ENCODE measurements at regions not wholly inside any gene's neighbourhood (a gene's known extent, or its start where the extent isn't known, plus 50 kb on each side); places are given as distances from the start of the nearest gene placed in this dataset.

- Mint-ChIP-seq H3K4me1 (ENCODE audit: low read depth, unreplicated experiment) (peaks cover 40% of the 10 kb centered on the region), H3K27ac (ENCODE audit: unreplicated experiment) (peak overlapping the region; percentile 66)
- TF ChIP-seq, protein P1, sequence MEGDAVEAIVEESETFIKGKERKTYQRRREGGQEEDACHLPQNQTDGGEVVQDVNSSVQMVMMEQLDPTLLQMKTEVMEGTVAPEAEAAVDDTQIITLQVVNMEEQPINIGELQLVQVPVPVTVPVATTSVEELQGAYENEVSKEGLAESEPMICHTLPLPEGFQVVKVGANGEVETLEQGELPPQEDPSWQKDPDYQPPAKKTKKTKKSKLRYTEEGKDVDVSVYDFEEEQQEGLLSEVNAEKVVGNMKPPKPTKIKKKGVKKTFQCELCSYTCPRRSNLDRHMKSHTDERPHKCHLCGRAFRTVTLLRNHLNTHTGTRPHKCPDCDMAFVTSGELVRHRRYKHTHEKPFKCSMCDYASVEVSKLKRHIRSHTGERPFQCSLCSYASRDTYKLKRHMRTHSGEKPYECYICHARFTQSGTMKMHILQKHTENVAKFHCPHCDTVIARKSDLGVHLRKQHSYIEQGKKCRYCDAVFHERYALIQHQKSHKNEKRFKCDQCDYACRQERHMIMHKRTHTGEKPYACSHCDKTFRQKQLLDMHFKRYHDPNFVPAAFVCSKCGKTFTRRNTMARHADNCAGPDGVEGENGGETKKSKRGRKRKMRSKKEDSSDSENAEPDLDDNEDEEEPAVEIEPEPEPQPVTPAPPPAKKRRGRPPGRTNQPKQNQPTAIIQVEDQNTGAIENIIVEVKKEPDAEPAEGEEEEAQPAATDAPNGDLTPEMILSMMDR (IDR thresholded peaks at IDR 0.05; ENCODE audit: unreplicated experiment): no peak
Observed at GRCh38 chr1:67570486-67571143, 114.4 kb upstream of the GADD45A start.

GRCh38 chr1:67571406-67571805 lies 113.6 kb upstream of the GADD45A start:
- peaks cover 40% of the 10 kb centered on the region for H3K4me1 Mint-ChIP-seq (ENCODE audit: low read depth, unreplicated experiment)

More at GRCh38 chr1:67570486-67571143, 114.4 kb upstream of the GADD45A start:
- peaks cover 2% of the 10 kb centered on the region for H3K9me3 Mint-ChIP-seq (ENCODE audit: low read depth, unreplicated experiment)
- DNase-seq: peak; percentile 35
- CTCF ChIA-PET: interaction anchor here (0.6 to 2.4 kb wide), 5 partner anchors 10 to 190 kb away, joined by 3 to 7 read pairs (median 5); partner anchors contain the start of gene GADD45A
- BruUV-seq (replicated peaks): no TSS peak
- H3K36me3 Mint-ChIP-seq (ENCODE audit: insufficient read depth, unreplicated experiment): no peaks in the 10 kb centered on the region
- no peak overlapping the region for H3K4me3 Mint-ChIP-seq (ENCODE audit: low read depth, unreplicated experiment)
- H3K27me3 Mint-ChIP-seq (ENCODE audit: unreplicated experiment): no peaks in the 10 kb centered on the region
- intact Hi-C loops (cut with micrococcal nuclease; ENCODE audit: unreplicated experiment): loop anchor here (2.0 kb wide), 1 partner anchor 112 kb away; no protein-coding TSS in a partner anchor

DNA sequence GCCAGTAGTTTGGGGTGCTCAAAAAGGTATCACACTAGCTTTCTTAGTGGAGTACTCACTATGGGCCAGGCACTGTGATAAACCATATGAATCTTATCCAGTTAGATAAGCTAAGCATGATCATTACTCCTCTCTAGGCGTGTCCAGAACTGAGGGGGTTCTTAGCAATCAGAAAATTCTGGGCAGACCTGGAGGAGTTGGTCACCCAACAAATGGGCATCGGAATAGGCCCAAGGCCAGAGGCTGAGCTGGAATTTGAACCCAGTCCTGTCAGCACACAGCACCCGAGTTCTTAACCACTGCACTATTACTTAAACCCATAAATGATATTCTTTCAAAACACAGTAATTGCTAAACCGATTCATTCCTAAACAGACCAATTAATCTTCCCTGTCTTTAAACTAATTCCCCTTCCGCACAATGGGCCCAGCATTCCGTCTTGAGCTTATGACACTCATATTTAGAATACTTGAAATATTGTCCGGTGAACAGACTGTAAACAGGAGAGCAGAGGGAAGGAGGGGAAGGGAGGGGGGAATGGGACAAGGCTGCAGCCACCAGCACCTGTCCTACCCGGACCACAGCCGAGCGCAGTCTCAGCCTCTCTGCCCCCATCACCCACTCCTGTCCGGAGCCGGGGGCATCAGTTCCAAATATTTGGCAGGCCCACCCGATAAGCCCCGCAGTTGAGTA lies 113.0 kb upstream of the GADD45A start:
- H3K27me3 Mint-ChIP-seq (ENCODE audit: unreplicated experiment): no peaks in the 10 kb centered on the region
- intact Hi-C loops (cut with micrococcal nuclease; ENCODE audit: unreplicated experiment): loop anchor here (2.0 kb wide), 1 partner anchor 111 kb away; no protein-coding TSS in a partner anchor
- CTCF ChIA-PET: interaction anchor here (0.7 to 1.3 kb wide), 3 partner anchors 114 to 188 kb away, joined by 3 to 5 read pairs (median 4); no protein-coding TSS in a partner anchor
- peaks cover 40% of the 10 kb centered on the region for H3K4me1 Mint-ChIP-seq (ENCODE audit: low read depth, unreplicated experiment)
- no TSS peak for BruUV-seq (replicated peaks)
- no peak overlapping the region for H3K27ac Mint-ChIP-seq (ENCODE audit: unreplicated experiment)
- DNase-seq: no peak
- TF ChIP-seq, protein P1 (IDR thresholded peaks at IDR 0.05; ENCODE audit: unreplicated experiment): no peak
- H3K36me3 Mint-ChIP-seq (ENCODE audit: insufficient read depth, unreplicated experiment): no peaks in the 10 kb centered on the region
- no peak overlapping the region for H3K4me3 Mint-ChIP-seq (ENCODE audit: low read depth, unreplicated experiment)
- H3K9me3 Mint-ChIP-seq (ENCODE audit: low read depth, unreplicated experiment): peaks cover 2% of the 10 kb centered on the region

More at GRCh38 chr1:67571406-67571805, 113.6 kb upstream of the GADD45A start:
- BruUV-seq (replicated peaks): no TSS peak
- Mint-ChIP-seq H3K36me3 (ENCODE audit: insufficient read depth, unreplicated experiment) (no peaks in the 10 kb centered on the region), H3K27me3 (ENCODE audit: unreplicated experiment) (no peaks in the 10 kb centered on the region), H3K4me3 (ENCODE audit: low read depth, unreplicated experiment) (no peak overlapping the region), H3K9me3 (ENCODE audit: low read depth, unreplicated experiment) (peaks cover 2% of the 10 kb centered on the region), H3K27ac (ENCODE audit: unreplicated experiment) (no peak overlapping the region)
- TF ChIP-seq, protein P1 (IDR thresholded peaks at IDR 0.05; ENCODE audit: unreplicated experiment): no peak
- no peak for DNase-seq
- CTCF ChIA-PET: interaction anchor here (1.2 to 1.4 kb wide), 3 partner anchors 111 to 188 kb away, joined by 3 to 5 read pairs (median 4); no protein-coding TSS in a partner anchor
- intact Hi-C loops (cut with micrococcal nuclease; ENCODE audit: unreplicated experiment): loop anchor here (2.0 kb wide), 1 partner anchor 111 kb away; no protein-coding TSS in a partner anchor

DNA sequence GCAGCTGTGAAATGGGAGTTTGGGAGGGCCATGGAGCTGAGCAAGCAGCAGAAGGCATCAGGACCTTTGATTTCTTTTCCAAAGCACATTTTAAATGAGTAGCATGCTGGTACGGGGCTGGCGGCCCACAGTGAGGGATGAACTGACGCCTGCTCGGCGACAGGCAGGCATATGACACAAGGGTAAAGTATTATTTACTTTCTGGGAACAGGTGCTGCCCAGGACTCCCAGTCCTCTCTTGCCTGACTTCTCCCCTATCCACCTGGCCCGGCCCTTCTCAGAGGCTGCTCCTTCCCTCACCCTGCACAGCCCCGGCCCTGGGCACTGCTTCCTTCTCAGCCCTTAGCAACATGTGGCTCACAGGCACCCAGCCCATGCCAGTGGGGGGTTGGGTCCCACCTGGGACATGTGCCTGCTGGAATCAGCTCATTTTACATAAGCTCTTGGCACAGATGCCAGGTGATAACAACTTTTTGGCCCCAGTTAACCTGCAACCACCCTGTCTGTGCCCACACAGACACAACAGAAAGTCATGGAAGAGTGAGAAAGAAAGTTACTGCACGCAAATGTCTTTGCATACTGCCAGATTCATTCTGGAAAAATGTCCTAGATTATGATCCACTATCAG lies 112.3 kb upstream of the GADD45A start:
- TF ChIP-seq, protein P1 (IDR thresholded peaks at IDR 0.05; ENCODE audit: unreplicated experiment): no peak
- Mint-ChIP-seq H3K36me3 (ENCODE audit: insufficient read depth, unreplicated experiment) (no peaks in the 10 kb centered on the region), H3K9me3 (ENCODE audit: low read depth, unreplicated experiment) (peaks cover 2% of the 10 kb centered on the region), H3K27me3 (ENCODE audit: unreplicated experiment) (no peaks in the 10 kb centered on the region), H3K4me1 (ENCODE audit: low read depth, unreplicated experiment) (peaks cover 40% of the 10 kb centered on the region), H3K27ac (ENCODE audit: unreplicated experiment) (peak overlapping the region; percentile 71), H3K4me3 (ENCODE audit: low read depth, unreplicated experiment) (peak overlapping the region; percentile 22)
- CTCF ChIA-PET: interaction anchor here (0.6 to 1.3 kb wide), 5 partner anchors 9 to 187 kb away, joined by 3 to 5 read pairs (median 3); no protein-coding TSS in a partner anchor
- peak; percentile 38 for DNase-seq
- no TSS peak for BruUV-seq (replicated peaks)
- intact Hi-C loops (cut with micrococcal nuclease; ENCODE audit: unreplicated experiment): no loop called here
